Hematopoietic multipotent progenitor cell (in vitro differentiated cells): ENCODE measurements at regions not wholly inside any gene's neighbourhood (a gene's known extent, or its start where the extent isn't known, plus 50 kb on each side); places are given as distances from the start of the nearest gene placed in this dataset.
"Not testable (repeated sequence)": the region's sequence is repeated elsewhere in the genome, so short reads cannot be mapped to it uniquely, and the experiment has no call there.

Experiments used
- DNase-seq, 3 donors: peaks; one replicate each; pipeline ENCODE4 v3.0.0-alpha.2; 2011 to 2015; ENCODE audit warnings: low read depth in 2 of 3, low spot score in 2 of 3

- no peak for DNase-seq
Observed at GRCh38 chr2:156908825-156909224, 348.7 kb upstream of the GALNT5 start.

- no peak for DNase-seq
Observed at GRCh38 chr2:156909983-156910382, 347.5 kb upstream of the GALNT5 start.

- DNase-seq: no peak
Observed at GRCh38 chr2:156915332-156915731, 342.2 kb upstream of the GALNT5 start.

GRCh38 chr2:156918410-156918809 lies 339.1 kb upstream of the GALNT5 start:
- DNase-seq: no peak

- no peak for DNase-seq
Observed at GRCh38 chr2:156930423-156930822, 327.1 kb upstream of the GALNT5 start.

- no peak for DNase-seq
Observed at GRCh38 chr2:156933645-156934225, 323.8 kb upstream of the GALNT5 start.

- no peak for DNase-seq
Observed at GRCh38 chr2:156935616-156936015, 321.9 kb upstream of the GALNT5 start.

GRCh38 chr2:156937430-156937829 lies 320.1 kb upstream of the GALNT5 start:
- no peak for DNase-seq

GRCh38 chr2:156944871-156945270 lies 312.6 kb upstream of the GALNT5 start:
- DNase-seq: no peak

- DNase-seq: no peak
Observed at GRCh38 chr2:156947261-156947660, 310.2 kb upstream of the GALNT5 start.

GRCh38 chr2:156955701-156956100 lies 301.8 kb upstream of the GALNT5 start:
- DNase-seq: no peak

GRCh38 chr2:156956161-156956560 lies 301.3 kb upstream of the GALNT5 start:
- no peak for DNase-seq

GRCh38 chr2:156958374-156958773 lies 299.1 kb upstream of the GALNT5 start:
- DNase-seq: no peak

GRCh38 chr2:156959481-156959880 lies 298.0 kb upstream of the GALNT5 start:
- no peak for DNase-seq

- DNase-seq: no peak
Observed at GRCh38 chr2:156982615-156983014, 274.9 kb upstream of the GALNT5 start.

- DNase-seq: no peak
Observed at GRCh38 chr2:156986339-156986988, 271.0 kb upstream of the GALNT5 start.

GRCh38 chr2:156999661-157000060 lies 257.8 kb upstream of the GALNT5 start:
- DNase-seq: no peak

GRCh38 chr2:157004789-157005188 lies 252.7 kb upstream of the GALNT5 start:
- no peak for DNase-seq

GRCh38 chr2:157015015-157015575 lies 242.4 kb upstream of the GALNT5 start:
- DNase-seq: no peak

GRCh38 chr2:157023264-157023663 lies 234.2 kb upstream of the GALNT5 start:
- DNase-seq: not testable (repeated sequence)

- no peak for DNase-seq
Observed at GRCh38 chr2:157024129-157024528, 233.4 kb upstream of the GALNT5 start.

GRCh38 chr2:157032017-157032416 lies 225.5 kb upstream of the GALNT5 start:
- DNase-seq: no peak
